GM12891 (cell line): ENCODE measurements at regions not wholly inside any gene's neighbourhood (a gene's known extent, or its start where the extent isn't known, plus 50 kb on each side); places are given as distances from the start of the nearest gene placed in this dataset.
"Not testable (repeated sequence)": the region's sequence is repeated elsewhere in the genome, so short reads cannot be mapped to it uniquely, and the experiment has no call there.

Source experiments
- DNase-seq: peaks from one replicate; pipeline ENCODE4 v3.0.0; 2011; ENCODE audit warnings: low spot score; ENCODE audit not compliant: insufficient read length
- FAIRE-seq: peaks from 2 replicates; lab custom pipeline; 2011; peaks lifted over from hg19 to GRCh38; lab: Jason Lieb, UNC
- PAX5 ChIP-seq: IDR thresholded peaks from 2 replicates; pipeline ENCODE4 v1.6.1; 2011; ENCODE audit warnings: low read length, moderate library complexity, mild to moderate bottlenecking; ENCODE audit not compliant: insufficient read depth, severe bottlenecking
- POLR2A ChIP-seq: IDR thresholded peaks from 2 replicates; pipeline ENCODE4 v1.6.1; 2011; ENCODE audit warnings: low read depth, low read length, control low read depth
- POLR2AphosphoS5 ChIP-seq: IDR thresholded peaks from 2 replicates; pipeline ENCODE4 v1.6.1; 2011; ENCODE audit warnings: low read depth, low read length, control low read depth
- POU2F2 ChIP-seq: IDR thresholded peaks from 2 replicates; pipeline ENCODE4 v1.6.1; 2011; ENCODE audit warnings: low read depth, mild to moderate bottlenecking, control low read depth, low read length, moderate library complexity
- SPI1 ChIP-seq: IDR thresholded peaks from 2 replicates; pipeline ENCODE4 v1.6.1; 2011; ENCODE audit warnings: low read depth, low read length, control low read depth
- TAF1 ChIP-seq: IDR thresholded peaks from 2 replicates; pipeline ENCODE4 v1.6.1; 2011; ENCODE audit warnings: low read depth, low read length, control low read depth

GRCh38 chr4:34486461-34487363 is 1757.6 kb downstream of the ARAP2 start:
- FAIRE-seq (no peak), DNase-seq (no peak)
- TF ChIP-seq POU2F2 (no peak), SPI1 (no peak), TAF1 (no peak), POLR2A (no peak), PAX5 (no peak), POLR2AphosphoS5 (no peak)

- TF ChIP-seq POLR2AphosphoS5: no peak
- TF ChIP-seq POU2F2: no peak
- TF ChIP-seq PAX5: no peak
- no peak for TF ChIP-seq TAF1
- TF ChIP-seq POLR2A: no peak
- peak; percentile 39; the same call in 1 of the 2 replicates for TF ChIP-seq SPI1
- DNase-seq (no peak), FAIRE-seq (no peak)
Measured at GRCh38 chr4:34492414-34492813, 1751.9 kb downstream of the ARAP2 start.

GRCh38 chr4:34502086-34502485 is 1742.2 kb downstream of the ARAP2 start:
- TF ChIP-seq POLR2AphosphoS5 (no peak), SPI1 (no peak), TAF1 (no peak)
- DNase-seq (no peak), FAIRE-seq (no peak)

- FAIRE-seq, DNase-seq: not testable (repeated sequence)
Measured at GRCh38 chr4:34504731-34505130, 1739.6 kb downstream of the ARAP2 start.

- not testable (repeated sequence) for DNase-seq, FAIRE-seq
Measured at GRCh38 chr4:34506511-34507092, 1737.7 kb downstream of the ARAP2 start.

GRCh38 chr4:34512616-34513015 is 1731.7 kb downstream of the ARAP2 start:
- FAIRE-seq: no peak

GRCh38 chr4:34516524-34516923 is 1727.8 kb downstream of the ARAP2 start:
- FAIRE-seq (no peak), DNase-seq (no peak)
- TF ChIP-seq PAX5 (no peak), POLR2A (no peak), TAF1 (no peak), POU2F2 (no peak), SPI1 (no peak), POLR2AphosphoS5 (no peak)

More at GRCh38 chr4:34512616-34513015, 1731.7 kb downstream of the ARAP2 start:
- DNase-seq: no peak
- no peak for TF ChIP-seq SPI1
- TF ChIP-seq TAF1: no peak
- no peak for TF ChIP-seq POLR2AphosphoS5
- TF ChIP-seq PAX5: no peak
- TF ChIP-seq POLR2A: no peak
- no peak for TF ChIP-seq POU2F2

- DNase-seq: no peak
- FAIRE-seq: no peak
- no peak for TF ChIP-seq POLR2A
- TF ChIP-seq POLR2AphosphoS5: no peak
Measured at GRCh38 chr4:34534916-34535315, 1709.4 kb downstream of the ARAP2 start.

- TF ChIP-seq TAF1 (no peak), SPI1 (no peak), POU2F2 (no peak)
- DNase-seq (no peak), FAIRE-seq (no peak)
Measured at GRCh38 chr4:34566091-34566490, 1678.2 kb downstream of the ARAP2 start.

- no peak for FAIRE-seq
- no peak for TF ChIP-seq TAF1
- TF ChIP-seq POU2F2: no peak
- TF ChIP-seq SPI1: no peak
- no peak for TF ChIP-seq POLR2AphosphoS5
- no peak for TF ChIP-seq PAX5
- no peak for TF ChIP-seq POLR2A
- DNase-seq: no peak
Measured at GRCh38 chr4:34572026-34572425, 1672.3 kb downstream of the ARAP2 start.

- FAIRE-seq: no peak
- no peak for TF ChIP-seq PAX5
- no peak for TF ChIP-seq POU2F2
- no peak for TF ChIP-seq SPI1
- no peak for TF ChIP-seq POLR2A
- TF ChIP-seq TAF1: no peak
- no peak for TF ChIP-seq POLR2AphosphoS5
- DNase-seq: no peak
Measured at GRCh38 chr4:34615315-34615714, 1629.0 kb downstream of the ARAP2 start.
